Umbilical cord (tissue), 1 donor: ENCODE measurements at regions not wholly inside any gene's neighbourhood (a gene's known extent, or its start where the extent isn't known, plus 50 kb on each side); places are given as distances from the start of the nearest gene placed in this dataset.

Source experiments
- DNase-seq: peaks from one replicate; pipeline ENCODE4 v3.0.0-alpha.2; 2015; ENCODE audit warnings: low spot score

DNA sequence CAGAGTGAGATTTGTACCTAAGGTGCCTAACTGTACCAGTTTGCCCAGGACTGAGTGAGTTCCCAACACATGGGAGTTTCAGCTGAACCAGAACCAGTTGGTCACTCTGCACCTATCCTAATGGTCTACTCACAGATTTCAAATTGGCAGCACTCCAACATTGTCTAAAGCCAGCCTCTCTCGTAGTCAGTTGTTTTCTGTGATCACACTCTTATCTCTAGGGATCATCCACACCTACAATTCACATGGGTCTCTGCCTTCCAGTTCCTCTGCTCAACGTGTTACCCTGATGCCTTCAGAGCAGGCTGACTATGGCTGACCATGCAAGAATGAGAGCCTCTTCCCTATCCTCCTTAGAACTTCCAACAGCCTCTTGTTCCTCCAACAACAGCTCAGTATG, 624.8 kb downstream of the NTRK3 start:
- no peak for DNase-seq

DNA sequence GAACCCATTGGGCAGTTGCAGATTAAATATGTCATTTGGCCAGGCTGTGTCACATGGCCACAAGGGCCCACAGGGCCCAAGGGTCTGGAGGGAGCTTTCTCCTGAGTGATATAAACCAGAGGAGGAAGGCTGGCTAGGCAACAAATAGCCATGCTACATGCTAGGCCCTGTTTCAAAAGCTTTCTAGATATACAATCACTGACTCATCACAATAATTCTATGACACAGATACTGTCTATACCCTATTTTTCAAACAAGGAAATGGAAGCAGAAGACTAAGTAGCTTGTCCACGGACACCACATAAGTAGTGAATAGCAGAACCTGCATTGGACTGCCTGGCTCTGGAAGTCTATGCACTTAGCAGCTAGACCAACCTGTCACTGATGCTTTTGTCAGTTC, 625.4 kb downstream of the NTRK3 start:
- no peak for DNase-seq

DNA sequence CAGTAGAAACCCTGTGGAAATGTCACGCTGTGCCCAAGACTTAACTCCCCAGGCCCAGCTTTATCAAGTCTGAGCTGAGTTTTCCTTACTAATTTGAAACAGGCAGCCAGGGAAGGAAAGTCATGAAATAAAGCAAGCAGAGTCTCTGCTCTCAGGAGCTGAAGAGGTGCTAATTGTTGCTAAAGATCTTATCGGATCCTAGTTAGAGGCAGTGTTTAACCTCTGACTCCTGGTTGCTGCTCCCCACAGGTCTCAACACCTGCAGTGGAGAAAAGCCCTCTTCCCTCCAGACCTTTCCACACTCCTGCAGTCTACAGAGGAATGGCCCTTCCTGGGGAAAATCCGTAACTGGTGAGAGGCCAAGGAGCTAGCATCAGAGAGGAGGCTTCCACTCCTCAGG, 628.2 kb downstream of the NTRK3 start:
- no peak for DNase-seq

DNA sequence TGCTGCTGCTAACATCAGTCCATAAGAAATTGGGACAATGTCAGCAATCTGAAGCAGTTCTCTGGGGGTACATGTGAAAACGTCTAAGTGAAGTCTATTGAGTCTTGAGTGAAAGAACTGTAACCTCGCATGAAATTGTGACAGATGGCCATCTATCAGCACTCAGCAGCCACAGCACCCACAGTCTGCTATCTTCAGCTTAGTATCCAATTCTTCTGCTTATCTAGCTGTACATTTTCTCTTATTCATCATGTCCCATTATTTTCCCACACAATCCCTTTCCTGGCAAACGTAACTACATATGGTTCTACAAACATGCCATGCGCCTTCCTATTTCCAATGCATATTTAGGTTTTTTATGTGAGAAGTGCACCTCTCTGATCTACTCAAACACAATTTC, 629.7 kb downstream of the NTRK3 start:
- no peak for DNase-seq

DNA sequence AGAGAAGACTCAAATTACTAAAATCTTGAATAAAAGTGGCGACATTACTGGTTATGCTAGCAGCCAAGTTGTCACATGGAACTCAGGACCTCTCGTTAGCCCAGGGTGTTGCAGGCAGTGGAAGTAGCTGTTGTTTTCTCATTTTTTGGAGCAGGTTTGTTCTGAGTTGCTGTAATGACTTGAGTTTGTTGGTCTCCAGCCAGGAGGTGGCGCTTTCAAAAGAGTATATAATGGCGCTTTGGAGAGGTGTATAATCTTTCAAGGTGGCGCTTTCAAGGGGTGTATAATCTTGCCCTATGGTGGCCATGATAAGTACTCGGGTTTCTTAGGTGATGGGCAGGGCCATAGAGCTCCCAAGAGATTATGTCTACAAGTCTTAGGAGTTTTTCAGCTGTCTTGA, 632.7 kb downstream of the NTRK3 start:
- no peak for DNase-seq

DNA sequence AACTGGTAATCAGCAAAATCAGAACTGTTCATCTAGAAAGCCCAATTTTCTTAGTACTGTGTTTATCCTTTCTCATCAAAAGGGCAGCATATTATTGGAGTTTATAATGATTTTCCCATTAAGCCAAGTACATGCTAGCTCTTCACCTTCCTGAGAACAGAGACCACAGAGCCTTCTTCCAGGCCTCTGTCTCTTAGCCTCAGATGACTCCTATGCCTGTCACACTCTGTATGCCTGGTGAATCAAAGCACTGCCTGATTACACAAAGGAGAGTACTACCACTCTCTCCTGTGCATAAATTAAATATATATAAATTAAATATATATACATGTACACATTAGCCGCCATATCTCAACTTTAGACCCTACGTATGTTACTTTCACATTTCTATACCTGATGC, 636.1 kb downstream of the NTRK3 start:
- no peak for DNase-seq

DNA sequence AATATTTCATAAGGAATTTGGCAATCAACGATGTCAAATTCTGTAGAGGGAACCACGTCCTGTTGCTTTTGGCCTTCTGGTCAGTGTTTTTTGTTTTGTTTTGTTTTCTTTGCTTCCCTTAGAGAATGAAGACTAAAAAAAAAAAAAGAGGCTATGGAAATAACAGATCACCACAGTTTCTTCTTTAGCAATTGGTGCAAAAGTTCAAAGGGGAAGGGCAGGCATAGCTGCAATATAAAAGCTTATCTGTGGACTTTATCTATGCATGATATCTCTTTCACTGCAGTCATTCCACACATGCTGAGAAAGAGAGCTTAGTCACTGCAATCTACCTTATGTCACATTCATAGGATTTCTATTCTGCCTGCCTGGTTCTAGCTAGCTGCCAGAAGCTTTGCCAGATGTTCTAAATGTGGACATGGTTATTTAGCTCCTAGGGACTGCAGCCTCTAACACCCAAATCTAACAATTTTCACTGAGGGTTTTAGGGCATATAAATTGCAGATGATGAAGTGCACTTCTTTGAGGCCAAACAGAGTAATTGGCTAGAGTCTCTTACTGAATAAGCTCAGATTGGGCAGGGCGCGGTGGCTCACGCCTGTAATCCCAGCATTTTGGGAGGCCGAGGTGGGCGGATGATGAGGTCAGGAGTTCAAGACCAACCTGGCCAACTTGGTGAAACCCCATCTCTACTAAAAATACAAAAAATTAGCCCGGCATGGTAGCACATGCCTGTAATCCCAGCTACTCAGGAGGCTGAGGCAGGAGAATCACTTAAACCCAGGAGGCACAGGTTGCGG, 637.2 kb downstream of the NTRK3 start:
- peak; percentile 66 for DNase-seq

DNA sequence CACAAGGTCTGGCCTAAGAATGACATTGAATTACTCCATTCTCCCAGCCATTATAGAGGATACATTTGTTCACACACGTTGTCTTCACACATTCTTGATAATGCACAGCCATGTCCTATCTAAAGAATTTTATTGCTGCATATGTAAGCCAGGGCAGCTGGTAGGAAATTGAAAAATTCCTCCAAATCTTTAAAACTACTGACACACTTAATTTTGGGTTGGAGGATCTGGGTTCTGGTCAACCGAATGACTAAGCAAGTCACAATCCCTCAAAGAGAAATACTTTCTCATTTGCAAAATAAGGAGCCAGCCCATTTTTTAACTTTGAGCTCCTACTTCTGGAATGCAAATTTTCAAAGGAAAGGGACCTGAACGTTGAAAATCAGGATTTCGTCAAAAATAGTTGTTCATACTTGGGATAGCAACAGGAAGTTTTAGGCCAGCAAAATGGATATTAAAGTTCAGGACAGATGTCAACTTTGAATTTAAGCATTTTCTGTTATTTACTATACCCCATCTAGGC, 638.3 kb downstream of the NTRK3 start:
- no peak for DNase-seq

DNA sequence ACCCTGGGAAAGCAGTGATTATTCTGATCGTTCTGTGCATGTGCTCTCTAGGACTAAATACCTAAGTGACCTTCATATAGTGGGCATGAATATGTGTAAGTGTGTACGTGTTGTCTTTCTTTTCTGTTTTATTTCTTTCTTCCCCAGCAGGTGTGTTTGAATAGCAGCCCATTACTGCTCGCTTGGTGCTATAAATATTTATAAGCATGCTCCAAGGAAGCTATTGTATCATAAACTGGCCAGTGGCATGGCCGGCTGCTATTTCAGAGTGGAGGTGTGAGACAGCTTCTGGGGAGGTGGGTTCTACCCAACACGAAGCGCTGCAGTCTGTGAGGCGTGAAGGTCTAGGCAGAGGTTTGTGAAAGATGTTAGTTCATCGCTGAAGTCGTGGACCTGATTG, 641.8 kb downstream of the NTRK3 start:
- DNase-seq, result no peak

DNA sequence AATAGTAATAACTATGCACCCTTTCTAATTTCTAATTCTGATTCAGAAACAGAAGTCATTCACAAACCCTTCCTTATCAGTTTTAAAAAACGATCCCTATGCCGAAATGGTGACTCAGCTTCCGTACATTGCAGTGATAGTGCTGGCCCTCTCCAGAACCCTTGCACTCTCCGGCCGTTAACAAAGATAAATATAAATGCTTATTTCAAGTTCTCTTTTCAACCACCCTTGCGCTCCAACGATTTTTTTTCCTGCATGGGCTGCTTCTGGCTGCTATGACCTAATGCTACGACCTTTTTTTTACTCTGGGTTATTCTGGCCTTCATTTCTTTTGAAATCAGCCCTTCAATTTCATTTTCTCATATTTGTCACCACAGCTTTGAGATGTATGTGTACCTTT, 646.2 kb downstream of the NTRK3 start:
- DNase-seq, result peak; percentile 76

DNA sequence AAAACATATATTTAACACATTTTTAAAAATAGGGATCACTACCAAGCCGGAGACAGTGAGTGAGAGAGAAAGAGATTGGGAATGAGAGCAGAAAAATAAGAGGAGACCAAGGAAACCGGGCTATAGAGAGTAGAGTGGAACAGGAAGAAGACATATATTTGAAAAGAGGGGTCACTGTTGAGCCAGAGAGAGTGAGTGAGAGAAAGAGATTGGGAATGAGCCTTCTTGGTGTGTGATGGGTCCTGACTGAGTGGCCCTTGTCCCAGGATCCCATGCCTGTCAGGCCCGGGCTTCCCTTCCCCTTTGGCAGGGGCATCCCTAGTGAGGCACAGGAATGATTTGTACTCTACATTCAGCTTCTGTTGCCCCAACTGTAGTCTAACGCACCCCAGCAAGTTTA, 646.6 kb downstream of the NTRK3 start:
- peak; percentile 19 for DNase-seq

DNA sequence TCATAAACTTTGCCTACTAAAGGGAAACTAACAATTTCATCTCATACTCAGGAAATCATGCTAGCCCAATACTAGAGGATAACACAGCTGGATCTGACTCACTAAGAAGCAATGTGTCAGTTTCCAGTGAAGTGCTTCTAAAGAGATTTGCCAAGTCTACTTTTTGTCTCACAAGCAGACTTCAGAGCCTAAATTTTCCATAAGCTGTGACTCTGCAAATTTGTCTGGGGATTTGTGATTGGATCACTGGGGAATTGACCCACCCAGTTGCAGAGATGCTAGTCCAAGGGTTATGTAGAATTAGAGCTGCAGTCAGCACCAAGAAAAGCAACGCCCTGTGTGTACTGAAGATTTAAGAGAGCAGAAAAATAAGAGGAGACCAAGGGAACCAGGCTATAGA, 647.1 kb downstream of the NTRK3 start:
- DNase-seq, result peak; percentile 95

DNA sequence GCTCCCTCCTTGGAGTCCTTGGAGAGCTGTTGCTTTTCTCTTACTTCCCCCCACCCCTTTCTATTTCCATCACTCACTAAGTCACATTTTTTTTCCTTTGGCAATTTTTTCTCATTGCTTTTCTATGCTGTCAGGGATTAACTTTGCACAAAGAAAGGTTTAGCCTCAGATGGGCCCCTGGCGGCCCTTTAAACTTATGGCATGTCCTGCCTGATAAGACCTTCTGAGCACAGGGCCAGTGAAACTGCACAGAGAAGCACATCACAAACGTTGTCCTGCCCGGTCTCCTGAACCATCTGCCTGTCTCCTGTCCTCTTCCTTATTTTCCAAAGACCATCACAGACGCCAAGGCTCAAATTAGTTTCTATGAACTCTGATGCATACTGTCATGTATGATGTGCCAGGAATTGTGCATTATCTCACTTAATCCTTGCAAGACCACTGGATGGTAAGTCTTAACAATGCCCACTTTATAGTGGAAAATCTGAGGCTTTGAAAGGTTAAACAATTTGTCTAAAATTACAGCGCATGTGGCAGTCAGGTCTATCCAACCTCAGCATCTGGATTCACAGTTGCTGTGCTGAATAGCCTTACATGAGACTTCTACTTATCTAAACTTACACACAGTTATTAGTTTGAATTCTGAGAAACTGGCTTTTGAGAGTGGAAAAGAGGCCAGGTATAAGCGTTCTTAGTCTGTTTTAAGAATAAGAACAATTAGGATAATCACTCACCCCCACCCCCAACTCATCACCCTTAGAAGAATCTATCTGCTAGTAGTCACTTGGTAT, 648.1 kb downstream of the NTRK3 start:
- DNase-seq, result peak; percentile 19

DNA sequence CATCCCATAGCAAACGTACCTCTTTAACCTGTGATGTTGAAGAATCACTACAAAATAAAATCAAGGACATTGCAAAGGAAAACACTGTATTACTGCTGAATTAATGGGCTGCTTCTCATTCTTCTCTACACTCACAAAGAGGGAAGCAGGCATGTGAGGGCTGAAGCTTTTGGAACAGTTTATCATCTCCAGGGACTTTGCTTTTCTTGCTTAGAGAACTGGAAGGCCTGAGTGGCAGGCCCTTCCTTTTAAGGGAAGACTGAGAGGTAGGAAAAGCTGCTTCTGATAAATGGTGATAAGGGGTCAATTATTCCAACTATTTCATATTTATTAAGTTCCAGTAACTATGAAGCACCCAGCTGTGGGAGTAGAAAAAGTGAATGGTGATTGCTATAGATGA, 649.6 kb downstream of the NTRK3 start:
- DNase-seq, result peak; percentile 14

DNA sequence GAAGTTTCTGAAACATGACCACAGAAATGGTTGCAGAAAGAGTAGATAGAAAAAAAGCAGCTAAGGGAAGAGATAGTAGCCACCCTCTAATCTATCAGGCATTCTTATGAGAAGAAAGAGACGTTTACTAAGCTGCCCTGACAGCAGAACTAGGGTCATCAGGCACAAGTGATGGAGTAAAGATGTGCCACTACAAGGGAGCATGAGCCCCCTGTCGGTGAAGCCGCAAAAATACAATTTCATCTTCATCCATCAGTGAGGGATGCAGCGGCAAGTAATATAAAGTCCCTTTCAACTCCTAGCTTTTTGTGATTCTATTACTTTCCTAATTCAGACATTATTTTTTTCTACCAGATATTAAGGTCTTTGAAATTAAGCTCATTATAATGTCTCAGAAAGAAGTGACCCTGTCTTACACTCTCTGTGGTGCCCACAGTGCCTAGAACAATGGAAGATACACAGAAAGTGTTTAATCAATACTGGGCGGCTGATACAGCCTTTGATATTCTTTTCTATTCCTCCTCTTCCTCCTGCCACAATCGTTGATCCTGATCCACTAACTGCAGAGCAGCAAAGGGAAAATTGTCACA, 651.6 kb downstream of the NTRK3 start:
- no peak for DNase-seq

DNA sequence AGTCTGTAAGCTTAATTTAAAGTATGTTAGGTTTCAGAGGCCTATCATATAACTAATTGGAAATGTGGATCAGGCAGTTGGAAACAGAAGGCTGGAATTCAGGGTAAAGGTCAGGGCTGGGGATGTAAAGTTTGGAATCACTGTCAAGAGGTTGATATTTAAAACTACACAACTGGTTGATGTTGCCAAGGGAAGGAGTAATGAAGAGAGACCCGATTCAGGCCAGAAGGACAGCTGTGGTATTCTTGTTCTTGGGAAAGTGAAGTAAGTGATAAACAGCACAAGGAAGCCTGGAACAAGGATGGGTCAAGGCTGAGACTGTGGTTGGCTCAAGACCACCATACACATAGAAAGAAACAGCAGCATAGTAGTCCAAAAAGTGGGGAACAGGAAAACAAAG, 654.2 kb downstream of the NTRK3 start:
- no peak for DNase-seq

DNA sequence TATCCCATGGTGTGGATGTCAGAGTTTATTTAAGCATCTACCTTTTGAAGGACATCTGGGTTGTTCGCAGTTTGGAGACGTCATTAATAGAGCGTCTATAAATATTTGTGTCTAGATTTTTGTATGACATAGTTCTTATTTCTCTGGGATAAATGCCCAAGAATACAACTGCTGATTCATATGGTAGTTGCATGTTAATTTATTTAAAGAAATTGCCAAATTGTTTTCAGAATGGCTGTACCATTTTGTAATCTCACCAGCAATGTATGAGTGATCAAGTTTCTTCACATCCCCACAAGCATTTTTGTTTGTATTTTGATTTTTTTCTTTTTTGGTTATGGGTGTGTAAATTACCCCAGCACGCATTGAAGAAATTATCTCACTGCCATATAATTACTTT, 656.9 kb downstream of the NTRK3 start:
- DNase-seq, result no peak

DNA sequence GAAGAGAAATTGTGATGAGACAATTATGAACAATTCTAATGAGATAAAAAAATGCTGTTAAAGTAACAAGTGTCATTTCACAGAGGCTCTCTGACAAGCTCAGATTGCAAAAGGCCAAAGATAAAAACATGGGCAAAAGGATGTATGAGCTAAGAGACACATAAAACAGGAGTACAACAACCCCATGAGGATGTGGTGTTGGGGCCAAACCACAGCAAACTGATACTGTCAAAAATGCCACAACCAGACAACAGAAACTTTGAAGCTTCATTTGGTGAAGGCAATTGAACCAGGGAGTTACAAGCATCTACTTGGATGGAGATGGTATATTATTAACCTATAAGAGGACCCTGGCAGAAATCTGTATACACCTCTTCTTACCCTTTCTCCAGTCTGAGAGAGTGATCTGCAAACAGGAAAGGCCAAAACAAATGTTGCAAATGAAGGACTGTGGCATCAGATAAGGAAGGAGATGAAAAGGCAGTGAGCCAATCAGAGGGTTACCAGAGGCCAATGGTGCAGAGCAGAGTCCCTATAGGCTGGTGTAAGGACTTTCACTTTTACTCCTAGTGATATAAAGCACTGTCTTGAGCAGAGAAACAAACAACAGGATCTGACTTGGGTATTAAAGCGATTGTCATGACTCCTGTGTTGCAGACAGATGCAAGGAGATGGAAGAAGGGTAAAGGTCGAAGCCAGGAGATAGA, 659.0 kb downstream of the NTRK3 start:
- no peak for DNase-seq

DNA sequence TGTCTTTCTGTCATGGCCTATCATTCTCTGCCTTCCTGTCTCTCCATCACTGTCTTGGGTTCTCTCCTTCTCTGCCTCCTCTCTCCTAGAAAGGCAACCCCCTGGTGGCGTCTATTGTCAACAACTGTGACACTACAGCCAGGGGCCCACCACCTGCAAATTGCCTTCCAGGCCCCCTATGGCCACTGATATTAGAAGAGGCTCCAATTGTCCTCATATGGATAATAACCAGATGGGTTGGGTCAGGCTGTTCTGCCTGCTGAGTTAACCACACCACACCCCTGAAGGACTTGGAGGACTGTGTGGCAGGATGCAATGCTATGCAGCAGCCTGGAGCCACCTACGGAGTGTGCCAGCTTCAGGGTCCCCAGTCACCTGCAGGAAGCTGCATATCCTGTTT, 665.0 kb downstream of the NTRK3 start:
- DNase-seq, result no peak

DNA sequence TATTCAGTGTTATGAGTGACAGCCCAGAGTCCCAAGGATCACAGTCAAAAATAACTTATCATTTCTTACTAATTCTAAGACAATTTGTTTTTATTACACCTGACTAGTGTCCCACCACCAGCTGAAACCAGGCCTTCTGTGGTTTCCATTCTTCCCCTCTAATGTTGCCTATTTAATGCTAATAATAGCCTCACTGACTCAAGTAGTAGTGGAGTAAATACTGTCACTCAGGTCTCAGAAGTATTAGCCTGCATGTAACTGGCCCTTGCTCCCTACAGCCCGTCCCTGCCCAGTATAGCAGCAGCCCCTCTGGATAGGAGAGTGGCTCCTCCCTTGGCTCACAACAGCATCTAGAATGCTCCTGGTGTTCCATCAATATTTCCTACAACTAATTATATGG, 665.5 kb downstream of the NTRK3 start:
- no peak for DNase-seq

DNA sequence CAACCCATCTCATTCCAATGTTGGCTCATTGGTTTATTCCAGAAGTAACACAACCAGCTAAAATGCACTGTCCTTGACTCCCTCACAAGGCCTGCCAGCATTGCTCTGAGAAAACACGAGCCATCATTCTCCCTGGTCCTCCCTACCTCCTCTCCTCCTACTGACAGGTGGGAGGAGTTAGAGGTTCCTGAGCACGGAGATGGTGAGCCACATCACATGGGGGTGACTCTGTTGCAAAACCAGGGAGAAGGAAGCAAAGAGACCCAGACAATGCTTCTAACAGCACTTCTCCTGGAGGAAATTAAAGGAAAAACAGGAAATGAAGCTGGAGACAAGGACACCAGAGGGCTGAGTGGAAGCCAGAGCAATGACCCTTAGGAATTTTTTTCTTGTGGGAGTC, 667.4 kb downstream of the NTRK3 start:
- DNase-seq, result no peak

DNA sequence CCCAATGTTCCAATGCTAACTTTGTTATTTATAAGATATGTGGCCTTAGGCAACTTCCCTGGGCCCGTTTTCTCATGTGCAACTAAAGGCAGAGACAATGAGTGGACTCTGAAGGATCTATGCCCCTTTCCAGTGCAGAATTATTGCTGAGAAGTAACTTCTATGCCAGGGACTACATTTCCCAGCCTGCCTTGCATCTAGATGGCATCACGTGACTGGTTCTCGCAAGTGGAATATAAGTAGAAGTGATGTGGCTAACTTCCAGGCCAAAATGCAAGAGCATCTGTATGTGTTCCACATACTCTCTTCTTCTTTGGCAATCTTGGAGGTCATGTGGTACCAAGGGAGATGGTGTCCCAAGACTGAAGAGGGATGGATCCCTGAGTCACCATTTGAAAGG, 674.4 kb downstream of the NTRK3 start:
- no peak for DNase-seq
